HCT116 (cell line): ENCODE measurements at regions not wholly inside any gene's neighbourhood (a gene's known extent, or its start where the extent isn't known, plus 50 kb on each side); places are given as distances from the start of the nearest gene placed in this dataset.

Experiments
- ATAC-seq: fragments of 200-7000 bp; cut with Tn5 transposase; 2 replicates; pipeline ENCODE4 v1.9.1; 2020; ENCODE audit warnings: mild to moderate bottlenecking, moderate library complexity
- BruUV-seq: library from RNA; stranded (reverse); fragments of 400-500 nt; replicated peaks from 2 replicates; lab custom pipeline; 2021; lab: Mats Ljungman, UMichigan
- CTCF ChIA-PET: fragments of 300-600 bp; sonication (Branson Sonifier 250); formaldehyde crosslinking; loops from one replicate; lab custom pipeline; 2021; ENCODE audit warnings: antibody characterized with exemption; lab: Charles Lee
- POLR2A ChIA-PET: fragments of 300-600, 350-600 bp; sonication (Branson Sonifier 250); formaldehyde crosslinking; loops from one replicate; lab custom pipeline; 2021; ENCODE audit warnings: antibody characterized with exemption; lab: Charles Lee
- RAD21 ChIA-PET, 2 experiments: fragments of 300-600 bp; sonication (Branson Sonifier 250); formaldehyde crosslinking; loops; one replicate each; lab custom pipeline; 2023; ENCODE audit warnings: low total read pairs in 2 of 2; ENCODE audit not compliant: uncharacterized antibody in 2 of 2, unreplicated experiment in 2 of 2, low non-redundant PET in 1 of 2; lab: Charles Lee
- DNase-seq: peaks from one replicate; pipeline ENCODE4 v3.0.0-alpha.2; 2010; ENCODE audit warnings: low read depth, low spot score
- H2AFZ ChIP-seq: fragments of 200-600 bp; shearing (Covaris generic), sonication (generic); 2 replicates; pipeline ENCODE4 v1.6.1; 2017; ENCODE audit warnings: low read depth, mixed run types, mixed read lengths, antibody characterized with exemption, low read length; ENCODE audit not compliant: poor library complexity, severe bottlenecking
- H3K27ac ChIP-seq: 2 replicates; pipeline ENCODE4 v1.5.1; 2012; ENCODE audit warnings: low read depth, low read length
- H3K27me3 ChIP-seq: fragments of 200-600 bp; sonication (generic); 2 replicates; pipeline ENCODE4 v1.6.1; 2016; ENCODE audit warnings: mixed run types, low read length, mixed read lengths; ENCODE audit not compliant: insufficient read depth
- H3K36me3 ChIP-seq, 2 experiments: fragments of 200-500 bp in 1 of 2; fragments of 200-600 bp in 1 of 2; sonication (Bioruptor generic) in 1 of 2; sonication (generic) in 1 of 2; 2 replicates each; pipeline versions ENCODE4 v1.5.1 to v1.6.1; 2014 to 2016; ENCODE audit warnings: low read length in 2 of 2, inconsistent platforms in 1 of 2, mixed read lengths in 1 of 2, mixed run types in 1 of 2; ENCODE audit not compliant: insufficient read depth in 2 of 2, control insufficient read depth in 1 of 2
- H3K4me1 ChIP-seq, 2 experiments: fragments of 200-600 bp in 1 of 2; sonication (generic) in 1 of 2; 2 replicates each; pipeline versions ENCODE4 v1.5.1 to v1.6.1; 2012 to 2017; ENCODE audit warnings: low read length in 2 of 2, inconsistent platforms in 1 of 2, mild to moderate bottlenecking in 1 of 2, mixed read lengths in 1 of 2, mixed run types in 1 of 2, moderate library complexity in 1 of 2; ENCODE audit not compliant: insufficient read depth in 2 of 2, control insufficient read depth in 1 of 2
- H3K4me2 ChIP-seq: fragments of 200-600 bp; sonication (generic); 2 replicates; pipeline ENCODE4 v1.6.1; 2017; ENCODE audit warnings: mixed run types, low read length, mixed read lengths
- H3K4me3 ChIP-seq, 2 experiments: fragments of 200-600 bp in 1 of 2; sonication (generic) in 1 of 2; replicated peaks in 1 of 2; 2 replicates each; pipeline ENCODE4 v1.5.1; 2011 to 2016; ENCODE audit warnings: low read length in 2 of 2, control low read depth in 1 of 2, low read depth in 1 of 2, mild to moderate bottlenecking in 1 of 2, mixed read lengths in 1 of 2, mixed run types in 1 of 2
- H3K79me2 ChIP-seq: fragments of 200-600 bp; sonication (generic); 2 replicates; pipeline ENCODE4 v1.6.1; 2017; ENCODE audit warnings: mild to moderate bottlenecking, mixed run types, low read length, moderate library complexity, mixed read lengths; ENCODE audit not compliant: insufficient read depth
- H3K9ac ChIP-seq: fragments of 200-600 bp; sonication (generic); 2 replicates; pipeline ENCODE4 v1.6.1; 2016; ENCODE audit warnings: low read length, mixed read lengths
- H3K9me2 ChIP-seq: fragments of 200-600 bp; sonication (generic), shearing (Covaris generic); 2 replicates; pipeline ENCODE4 v1.6.1; 2017; ENCODE audit warnings: mixed run types, mild to moderate bottlenecking, moderate library complexity; ENCODE audit not compliant: insufficient read depth
- H3K9me3 ChIP-seq, 2 experiments: fragments of 200-500 bp in 1 of 2; fragments of 200-600 bp in 1 of 2; sonication (Bioruptor generic) in 1 of 2; sonication (generic) in 1 of 2; 2 replicates each; pipeline ENCODE4 v1.6.1; 2014 to 2017; ENCODE audit warnings: low read length in 2 of 2, mixed read lengths in 2 of 2, inconsistent platforms in 1 of 2, low read depth in 1 of 2, mild to moderate bottlenecking in 1 of 2, mixed run types in 1 of 2, moderate library complexity in 1 of 2; ENCODE audit not compliant: control insufficient read depth in 1 of 2, insufficient read depth in 1 of 2
- H4K20me1 ChIP-seq: fragments of 200-600 bp; sonication (generic), shearing (Covaris generic); 2 replicates; pipeline ENCODE4 v1.6.1; 2017; ENCODE audit warnings: mixed run types, mild to moderate bottlenecking, moderate library complexity; ENCODE audit not compliant: insufficient read depth
- CTCF ChIP-seq, 3 experiments: fragments of 200-600 bp in 1 of 3; sonication (generic) in 1 of 3; IDR thresholded peaks in 2 of 3; conservative IDR thresholded peaks in 1 of 3; 2 replicates each; pipeline ENCODE4 v1.5.1; 2012 to 2017; ENCODE audit warnings: low read depth in 2 of 3, low read length in 2 of 3, antibody characterized with exemption in 1 of 3, borderline replicate concordance in 1 of 3, control low read depth in 1 of 3, mild to moderate bottlenecking in 1 of 3, mixed read lengths in 1 of 3, mixed run types in 1 of 3, moderate library complexity in 1 of 3; ENCODE audit not compliant: insufficient read depth in 1 of 3
- EGR1 ChIP-seq: IDR thresholded peaks from 2 replicates; pipeline ENCODE4 v1.6.1; 2012; ENCODE audit warnings: low read depth
- EZH2 ChIP-seq: fragments of 200-600 bp; sonication (generic); IDR thresholded peaks from 2 replicates; pipeline ENCODE4 v1.6.1; 2017; ENCODE audit warnings: antibody characterized with exemption, mixed run types
- EZH2phosphoT487 ChIP-seq: fragments of 200-600 bp; IDR thresholded peaks from 2 replicates; pipeline ENCODE4 v1.6.1; 2018; ENCODE audit warnings: antibody characterized with exemption, borderline replicate concordance
- FOSL1 ChIP-seq: IDR thresholded peaks from 2 replicates; pipeline ENCODE4 v1.6.1; 2012; ENCODE audit warnings: low read depth
- JUND ChIP-seq: IDR thresholded peaks from 2 replicates; pipeline ENCODE4 v1.6.1; 2012
- MAX ChIP-seq: IDR thresholded peaks from 2 replicates; pipeline ENCODE4 v1.6.1; 2012
- POLR2A ChIP-seq: IDR thresholded peaks from 2 replicates; pipeline ENCODE4 v1.7.0; 2011; ENCODE audit warnings: borderline replicate concordance; ENCODE audit not compliant: insufficient read depth, insufficient read length; ENCODE audit errors: extremely low read depth
- POLR2AphosphoS5 ChIP-seq: IDR thresholded peaks from 2 replicates; pipeline ENCODE4 v1.6.1; 2011; ENCODE audit warnings: mild to moderate bottlenecking, low read depth, low read length, moderate library complexity
- SIN3A ChIP-seq: IDR thresholded peaks from 2 replicates; pipeline ENCODE4 v1.6.1; 2012; ENCODE audit warnings: low read depth
- intact Hi-C: fragments of 100-400 bp; cut with micrococcal nuclease; formaldehyde crosslinking; loops from 2 replicates; pipeline ENCODE4 v1.10.0; 2022

- POLR2A ChIA-PET, result no interaction called here
Observed at GRCh38 chr13:47835470-47836228, 165.4 kb downstream of the SUCLA2 start.

More at GRCh38 chr13:47835470-47836228, 165.4 kb downstream of the SUCLA2 start:
- H3K27me3 ChIP-seq, result no peaks in the 10 kb centered on the region
- no peaks in the 10 kb centered on the region for H3K9me3 ChIP-seq
- DNase-seq, result no peak
- H2AFZ ChIP-seq, result no peak overlapping the region
- ATAC-seq, result no peak
- H3K9ac ChIP-seq, result no peak overlapping the region
- RAD21 ChIA-PET, result no interaction called here
- CTCF ChIA-PET, result no interaction called here
- no TSS peak for BruUV-seq
- no peaks in the 10 kb centered on the region for H3K79me2 ChIP-seq
- TF ChIP-seq FOSL1, result no peak
- TF ChIP-seq JUND, result no peak
- TF ChIP-seq EZH2phosphoT487, result no peak
- no peak for TF ChIP-seq POLR2A
- no peak for TF ChIP-seq EGR1
- TF ChIP-seq EZH2, result no peak
- no peak for TF ChIP-seq SIN3A
- no peak for TF ChIP-seq POLR2AphosphoS5
- TF ChIP-seq MAX, result no peak
- TF ChIP-seq CTCF (IDR thresholded peaks at IDR 0.05 in 2 of 3, conservative IDR thresholded peaks at IDR 0.05 in 1 of 3; ENCODE audit: borderline replicate concordance in 1 of 3, insufficient read depth in 1 of 3, low read depth in 2 of 3, low read length in 2 of 3), result no peak
- TF ChIP-seq, all 23 proteins: peak for 0
- Histone ChIP-seq H3K4me1 (no peaks in the 10 kb centered on the region), H3K36me3 (no peaks in the 10 kb centered on the region), H3K4me2 (no peak overlapping the region), H3K27ac (no peak overlapping the region), H3K9me2 (no peaks in the 10 kb centered on the region), H4K20me1 (no peaks in the 10 kb centered on the region), H3K4me3 (no peak overlapping the region)
- intact Hi-C loops, result no loop called here
